Nephron (organoid): ENCODE measurements at regions not wholly inside any gene's neighbourhood (a gene's known extent, or its start where the extent isn't known, plus 50 kb on each side); places are given as distances from the start of the nearest gene placed in this dataset.

Source experiments
- H3K27ac Mint-ChIP-seq, 3 experiments: 2 replicates each; pipeline ENCODE4 v1.8.0; 2020; ENCODE audit warnings: mixed read lengths in 3 of 3, mild to moderate bottlenecking in 2 of 3, moderate library complexity in 1 of 3
- H3K27me3 Mint-ChIP-seq: 2 replicates; pipeline ENCODE4 v1.8.0; 2021; ENCODE audit warnings: low read depth, mild to moderate bottlenecking, moderate library complexity, mixed read lengths
- H3K36me3 Mint-ChIP-seq: 2 replicates; pipeline ENCODE4 v1.8.0; 2020; ENCODE audit warnings: low read depth, mixed read lengths
- H3K4me1 Mint-ChIP-seq: 2 replicates; pipeline ENCODE4 v1.8.0; 2020; ENCODE audit warnings: mixed read lengths
- H3K4me3 Mint-ChIP-seq, 3 experiments: 2 replicates each; pipeline ENCODE4 v1.8.0; 2020; ENCODE audit warnings: mild to moderate bottlenecking in 3 of 3, mixed read lengths in 3 of 3, moderate library complexity in 2 of 3
- H3K9me3 Mint-ChIP-seq: 2 replicates; pipeline ENCODE4 v1.8.0; 2020; ENCODE audit warnings: mixed read lengths
- TF ChIP-seq, protein P1 (sequence below), 3 experiments: fragments of 200-600 bp; sonication (generic); IDR thresholded peaks; one replicate each; pipeline ENCODE4 v1.5.0; 2021; ENCODE audit warnings: antibody characterized with exemption in 3 of 3; ENCODE audit not compliant: unreplicated experiment in 3 of 3

DNA sequence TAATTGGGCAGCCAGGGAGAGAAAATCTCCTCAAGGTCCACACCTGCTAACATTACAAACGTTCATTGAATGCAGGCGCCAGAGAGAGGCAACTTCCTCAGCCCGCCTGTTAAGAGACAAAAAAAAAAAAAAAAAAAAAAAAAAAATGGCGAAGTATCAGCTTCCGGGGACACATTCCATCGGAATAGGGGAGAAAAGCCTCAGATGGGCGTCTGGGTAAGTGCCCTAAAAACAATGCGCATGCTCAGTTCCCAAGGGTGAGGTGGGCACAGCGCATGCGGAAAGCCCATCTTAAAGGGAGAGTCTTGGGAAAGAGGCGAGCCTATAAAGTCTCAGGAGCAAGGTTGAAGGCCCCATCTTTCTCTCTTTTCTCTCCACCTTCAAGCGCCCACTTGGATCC, 1139.7 kb upstream of the CELF2 start:
- TF ChIP-seq, protein P1, sequence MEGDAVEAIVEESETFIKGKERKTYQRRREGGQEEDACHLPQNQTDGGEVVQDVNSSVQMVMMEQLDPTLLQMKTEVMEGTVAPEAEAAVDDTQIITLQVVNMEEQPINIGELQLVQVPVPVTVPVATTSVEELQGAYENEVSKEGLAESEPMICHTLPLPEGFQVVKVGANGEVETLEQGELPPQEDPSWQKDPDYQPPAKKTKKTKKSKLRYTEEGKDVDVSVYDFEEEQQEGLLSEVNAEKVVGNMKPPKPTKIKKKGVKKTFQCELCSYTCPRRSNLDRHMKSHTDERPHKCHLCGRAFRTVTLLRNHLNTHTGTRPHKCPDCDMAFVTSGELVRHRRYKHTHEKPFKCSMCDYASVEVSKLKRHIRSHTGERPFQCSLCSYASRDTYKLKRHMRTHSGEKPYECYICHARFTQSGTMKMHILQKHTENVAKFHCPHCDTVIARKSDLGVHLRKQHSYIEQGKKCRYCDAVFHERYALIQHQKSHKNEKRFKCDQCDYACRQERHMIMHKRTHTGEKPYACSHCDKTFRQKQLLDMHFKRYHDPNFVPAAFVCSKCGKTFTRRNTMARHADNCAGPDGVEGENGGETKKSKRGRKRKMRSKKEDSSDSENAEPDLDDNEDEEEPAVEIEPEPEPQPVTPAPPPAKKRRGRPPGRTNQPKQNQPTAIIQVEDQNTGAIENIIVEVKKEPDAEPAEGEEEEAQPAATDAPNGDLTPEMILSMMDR (IDR thresholded peaks at IDR 0.05; ENCODE audit: unreplicated experiment in 3 of 3), result no peak
- Mint-ChIP-seq H3K27ac (no peak overlapping the region), H3K4me1 (no peaks in the 10 kb centered on the region), H3K36me3 (no peaks in the 10 kb centered on the region), H3K9me3 (peaks cover 4% of the 10 kb centered on the region), H3K27me3 (no peaks in the 10 kb centered on the region), H3K4me3 (no peak overlapping the region)

DNA sequence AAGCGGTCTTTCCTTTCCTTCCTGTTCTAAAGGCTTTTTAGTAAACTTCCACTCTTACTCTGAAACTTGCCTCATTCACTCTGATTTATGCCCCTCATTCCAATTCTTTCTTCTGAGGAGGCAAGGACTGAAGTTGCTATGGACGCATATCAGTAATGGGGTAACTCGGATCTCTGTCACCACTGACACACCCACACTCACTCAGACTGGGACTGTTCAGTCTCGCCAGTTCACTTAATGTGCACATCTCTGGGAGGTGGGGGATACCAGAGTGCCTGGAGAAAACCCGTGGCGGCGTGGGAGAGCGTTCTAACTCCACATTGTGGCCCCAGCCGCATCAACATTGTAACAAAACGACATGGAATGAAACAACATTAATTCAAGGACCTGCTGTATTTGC, 1139.3 kb upstream of the CELF2 start:
- no peak overlapping the region for H3K27ac Mint-ChIP-seq
- no peak overlapping the region for H3K4me3 Mint-ChIP-seq
- no peaks in the 10 kb centered on the region for H3K36me3 Mint-ChIP-seq
- TF ChIP-seq, protein P1 (IDR thresholded peaks at IDR 0.05; ENCODE audit: unreplicated experiment in 3 of 3), result no peak
- H3K9me3 Mint-ChIP-seq, result peaks cover 8% of the 10 kb centered on the region
- H3K27me3 Mint-ChIP-seq, result no peaks in the 10 kb centered on the region
- no peaks in the 10 kb centered on the region for H3K4me1 Mint-ChIP-seq

DNA sequence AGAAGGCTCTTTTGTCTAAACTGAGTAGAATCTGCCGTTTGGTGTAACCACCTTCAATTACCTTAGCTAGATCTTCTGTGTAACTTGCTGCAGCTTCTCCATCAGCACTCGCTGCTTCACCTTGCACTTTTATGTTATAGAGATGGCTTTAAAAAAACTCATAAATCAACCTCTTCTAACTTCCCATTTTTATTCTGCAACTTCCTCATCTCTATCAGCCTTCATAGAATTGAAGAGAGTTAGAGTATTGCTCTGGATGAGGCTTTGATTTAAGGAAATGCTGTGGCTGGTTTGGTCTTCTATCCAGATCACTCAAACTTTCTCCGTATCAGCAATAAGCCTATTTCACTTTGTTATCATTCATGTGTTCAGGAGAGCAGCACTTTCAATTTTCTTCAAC, 1131.9 kb upstream of the CELF2 start:
- TF ChIP-seq, protein P1 (IDR thresholded peaks at IDR 0.05; ENCODE audit: unreplicated experiment in 3 of 3), result no peak
- Mint-ChIP-seq H3K9me3 (peaks cover 16% of the 10 kb centered on the region), H3K4me1 (no peaks in the 10 kb centered on the region), H3K4me3 (no peak overlapping the region), H3K36me3 (no peaks in the 10 kb centered on the region), H3K27me3 (peaks cover 2% of the 10 kb centered on the region), H3K27ac (no peak overlapping the region)

DNA sequence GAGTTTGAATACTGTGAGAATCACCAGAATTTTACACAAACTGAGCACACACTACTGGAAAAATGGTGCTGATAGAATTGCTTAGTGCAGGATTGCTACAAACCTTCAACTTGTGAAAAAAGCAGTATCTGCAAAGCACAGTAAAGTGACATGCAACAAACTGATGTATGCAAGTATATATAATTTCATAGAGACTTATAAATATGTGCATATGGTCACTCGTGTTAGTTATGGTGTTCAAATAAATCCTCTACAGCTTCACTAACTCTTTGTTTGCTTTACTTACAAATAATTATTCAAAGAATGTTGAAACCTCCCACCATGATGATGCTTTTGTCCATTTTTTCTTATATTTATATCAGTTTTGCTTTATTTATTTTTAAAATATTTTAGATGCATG, 1130.9 kb upstream of the CELF2 start:
- Mint-ChIP-seq H3K9me3 (peaks cover 16% of the 10 kb centered on the region), H3K27ac (no peak overlapping the region), H3K36me3 (no peaks in the 10 kb centered on the region), H3K27me3 (peaks cover 6% of the 10 kb centered on the region), H3K4me3 (no peak overlapping the region), H3K4me1 (no peaks in the 10 kb centered on the region)
- TF ChIP-seq, protein P1 (IDR thresholded peaks at IDR 0.05; ENCODE audit: unreplicated experiment in 3 of 3), result no peak

DNA sequence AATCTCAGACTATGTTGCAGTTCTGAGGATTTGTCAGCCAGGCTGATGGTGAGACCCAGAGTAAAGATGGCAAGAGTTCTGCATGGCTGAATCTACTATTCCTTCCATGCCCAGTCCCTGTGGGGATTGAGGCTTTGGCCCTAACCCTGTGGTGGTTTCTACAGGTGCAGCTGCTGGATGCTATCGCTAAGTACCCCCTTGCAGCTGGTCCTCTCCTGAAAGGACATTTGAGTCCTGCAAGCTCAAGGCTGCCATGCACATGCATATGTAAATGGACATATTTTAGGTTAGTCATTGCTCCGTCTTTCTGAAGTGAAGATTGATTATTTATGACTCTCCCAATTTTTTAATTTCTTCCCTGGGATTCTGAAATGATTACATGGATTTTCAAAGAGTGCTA, 1122.2 kb upstream of the CELF2 start:
- no peak overlapping the region for H3K4me3 Mint-ChIP-seq
- no peaks in the 10 kb centered on the region for H3K36me3 Mint-ChIP-seq
- H3K9me3 Mint-ChIP-seq, result peaks cover 6% of the 10 kb centered on the region
- TF ChIP-seq, protein P1 (IDR thresholded peaks at IDR 0.05; ENCODE audit: unreplicated experiment in 3 of 3), result no peak
- no peak overlapping the region for H3K27ac Mint-ChIP-seq
- peaks cover 26% of the 10 kb centered on the region for H3K27me3 Mint-ChIP-seq
- peaks cover 11% of the 10 kb centered on the region for H3K4me1 Mint-ChIP-seq

DNA sequence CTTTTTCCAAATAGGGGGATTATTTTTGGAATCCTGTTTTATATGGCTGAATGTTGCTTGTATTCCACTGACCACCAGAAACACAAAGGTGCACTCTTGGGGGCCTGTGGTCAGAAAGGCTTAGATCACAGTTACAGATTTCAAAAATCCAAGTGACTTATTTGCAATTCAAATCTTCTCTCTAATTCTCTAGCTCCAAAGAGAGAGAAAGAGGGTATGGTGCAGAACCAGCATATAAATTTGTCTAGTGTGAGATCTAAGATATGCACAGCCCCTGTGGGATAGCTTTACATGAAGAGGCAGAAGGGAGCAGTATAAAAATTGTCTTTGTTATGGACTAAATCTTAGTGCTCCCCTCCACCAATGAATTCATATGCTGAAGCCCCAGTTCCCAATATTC, 1121.7 kb upstream of the CELF2 start:
- TF ChIP-seq, protein P1 (IDR thresholded peaks at IDR 0.05; ENCODE audit: unreplicated experiment in 3 of 3), result no peak
- Mint-ChIP-seq H3K36me3 (no peaks in the 10 kb centered on the region), H3K27ac (no peak overlapping the region), H3K27me3 (peaks cover 22% of the 10 kb centered on the region), H3K9me3 (peaks cover 6% of the 10 kb centered on the region), H3K4me1 (peaks cover 16% of the 10 kb centered on the region), H3K4me3 (no peak overlapping the region)
